ENCODE measurements at regions not wholly inside any gene's neighbourhood (a gene's known extent, or its start where the extent isn't known, plus 50 kb on each side); places are given as distances from the start of the nearest gene placed in this dataset.

GRCh38 chr5:77145666-77146065, 58.6 kb upstream of the ZBED3 start:
- TF ChIP-seq CTCF (conservative IDR thresholded peaks at IDR 0.05; ENCODE audit: low read depth, low read length) (no peak), SMC3 (IDR thresholded peaks at IDR 0.05; ENCODE audit: low read depth, low read length) (no peak), CEBPB (IDR thresholded peaks at IDR 0.05; ENCODE audit: low read depth, low read length) (no peak), MAFK (IDR thresholded peaks at IDR 0.05; ENCODE audit: low read depth, low read length) (no peak), POLR2A (IDR thresholded peaks at IDR 0.05; ENCODE audit: low read depth, low read length) (no peak), RFX5 (IDR thresholded peaks at IDR 0.05; ENCODE audit: low read depth, low read length) (no peak), MXI1 (IDR thresholded peaks at IDR 0.05; ENCODE audit: borderline replicate concordance, low read depth, low read length) (no peak), BHLHE40 (IDR thresholded peaks at IDR 0.05; ENCODE audit: low read depth, low read length) (no peak), RCOR1 (IDR thresholded peaks at IDR 0.05; ENCODE audit: insufficient replicate concordance, low read length) (no peak), USF2 (IDR thresholded peaks at IDR 0.05; ENCODE audit: low read depth, low read length) (no peak), FOS (IDR thresholded peaks at IDR 0.05; ENCODE audit: low read depth, low read length) (no peak), RAD21 (IDR thresholded peaks at IDR 0.05; ENCODE audit: low read length) (no peak), MAZ (IDR thresholded peaks at IDR 0.05; ENCODE audit: borderline replicate concordance, low read depth, low read length) (no peak), NFE2L2 (IDR thresholded peaks at IDR 0.05; ENCODE audit: low read depth, low read length) (no peak)
